ENCODE measurements at regions not wholly inside any gene's neighbourhood (a gene's known extent, or its start where the extent isn't known, plus 50 kb on each side); places are given as distances from the start of the nearest gene placed in this dataset.

DNA sequence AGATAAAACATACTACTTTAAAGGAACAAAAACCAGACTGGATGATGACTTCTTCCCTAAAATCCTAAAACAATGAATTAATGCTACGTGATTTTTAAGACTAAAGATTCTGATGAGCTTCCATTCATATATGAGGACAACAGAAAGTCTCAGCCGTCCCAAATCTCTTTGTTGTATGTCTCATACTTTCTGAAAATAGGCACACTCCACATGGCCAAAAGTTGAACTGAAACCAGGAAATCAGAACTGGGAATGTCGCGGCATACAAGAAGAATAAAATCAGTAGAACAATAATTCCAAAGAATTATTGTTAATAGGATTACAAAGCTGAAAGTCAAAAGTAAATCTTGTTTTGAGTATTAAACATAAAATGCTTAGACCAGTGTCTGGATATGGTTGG is 195.4 kb upstream of the GHITM start:
- TF ChIP-seq, protein P1, sequence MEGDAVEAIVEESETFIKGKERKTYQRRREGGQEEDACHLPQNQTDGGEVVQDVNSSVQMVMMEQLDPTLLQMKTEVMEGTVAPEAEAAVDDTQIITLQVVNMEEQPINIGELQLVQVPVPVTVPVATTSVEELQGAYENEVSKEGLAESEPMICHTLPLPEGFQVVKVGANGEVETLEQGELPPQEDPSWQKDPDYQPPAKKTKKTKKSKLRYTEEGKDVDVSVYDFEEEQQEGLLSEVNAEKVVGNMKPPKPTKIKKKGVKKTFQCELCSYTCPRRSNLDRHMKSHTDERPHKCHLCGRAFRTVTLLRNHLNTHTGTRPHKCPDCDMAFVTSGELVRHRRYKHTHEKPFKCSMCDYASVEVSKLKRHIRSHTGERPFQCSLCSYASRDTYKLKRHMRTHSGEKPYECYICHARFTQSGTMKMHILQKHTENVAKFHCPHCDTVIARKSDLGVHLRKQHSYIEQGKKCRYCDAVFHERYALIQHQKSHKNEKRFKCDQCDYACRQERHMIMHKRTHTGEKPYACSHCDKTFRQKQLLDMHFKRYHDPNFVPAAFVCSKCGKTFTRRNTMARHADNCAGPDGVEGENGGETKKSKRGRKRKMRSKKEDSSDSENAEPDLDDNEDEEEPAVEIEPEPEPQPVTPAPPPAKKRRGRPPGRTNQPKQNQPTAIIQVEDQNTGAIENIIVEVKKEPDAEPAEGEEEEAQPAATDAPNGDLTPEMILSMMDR (IDR thresholded peaks at IDR 0.05) = no peak
- no peak for TF ChIP-seq POLR2A (IDR thresholded peaks at IDR 0.05)
